HG03439 (cell line): ENCODE measurements at regions not wholly inside any gene's neighbourhood (a gene's known extent, or its start where the extent isn't known, plus 50 kb on each side); places are given as distances from the start of the nearest gene placed in this dataset.

Source experiments
- ATAC-seq: cut with Tn5 transposase; IDR thresholded peaks from one replicate; pipeline ENCODE4 v1.9.1; 2021; ENCODE audit warnings: mild to moderate bottlenecking, moderate library complexity; ENCODE audit not compliant: unreplicated experiment

- ATAC-seq, result no peak
Observed at GRCh38 chr1:55380355-55380970, 165.3 kb upstream of the USP24 start.

GRCh38 chr1:55378582-55378981 is 163.4 kb upstream of the USP24 start:
- no peak for ATAC-seq

GRCh38 chr1:55376897-55377296 is 161.7 kb upstream of the USP24 start:
- no peak for ATAC-seq

GRCh38 chr1:55375617-55376258 is 160.6 kb upstream of the USP24 start:
- ATAC-seq, result no peak

GRCh38 chr1:55374801-55375616 is 159.8 kb upstream of the USP24 start:
- ATAC-seq, result no peak

GRCh38 chr1:55374216-55374615 is 159.1 kb upstream of the USP24 start:
- ATAC-seq, result no peak

- no peak for ATAC-seq
Observed at GRCh38 chr1:55369474-55369873, 154.3 kb upstream of the USP24 start.

- no peak for ATAC-seq
Observed at GRCh38 chr1:55368698-55369097, 153.5 kb upstream of the USP24 start.

- ATAC-seq, result no peak
Observed at GRCh38 chr1:55367273-55367672, 152.1 kb upstream of the USP24 start.

GRCh38 chr1:55364216-55364615 is 149.1 kb upstream of the USP24 start:
- ATAC-seq, result no peak

- ATAC-seq, result no peak
Observed at GRCh38 chr1:55363268-55363667, 148.1 kb upstream of the USP24 start.

- ATAC-seq, result no peak
Observed at GRCh38 chr1:55362558-55362957, 147.4 kb upstream of the USP24 start.

GRCh38 chr1:55359611-55360010 is 144.4 kb upstream of the USP24 start:
- no peak for ATAC-seq

GRCh38 chr1:55358581-55358980 is 143.4 kb upstream of the USP24 start:
- ATAC-seq, result no peak

GRCh38 chr1:55355549-55355948 is 140.4 kb upstream of the USP24 start:
- no peak for ATAC-seq

- ATAC-seq, result no peak
Observed at GRCh38 chr1:55353707-55354620, 138.8 kb upstream of the USP24 start.

- ATAC-seq, result no peak
Observed at GRCh38 chr1:55352811-55353180, 137.6 kb upstream of the USP24 start.

GRCh38 chr1:55352080-55352810 is 137.1 kb upstream of the USP24 start:
- no peak for ATAC-seq

- ATAC-seq, result no peak
Observed at GRCh38 chr1:55348356-55348755, 133.2 kb upstream of the USP24 start.

- no peak for ATAC-seq
Observed at GRCh38 chr1:55347866-55348265, 132.7 kb upstream of the USP24 start.
